SK-N-SH (cell line): ENCODE measurements at regions not wholly inside any gene's neighbourhood (a gene's known extent, or its start where the extent isn't known, plus 50 kb on each side); places are given as distances from the start of the nearest gene placed in this dataset.

Source experiments
- CTCF ChIA-PET: fragments of 300-600, 350-600 bp; formaldehyde crosslinking; extraction: SDS; loops from one replicate; lab custom pipeline; 2021; lab: Yijun Ruan, JAX
- POLR2A ChIA-PET: fragments of 350-600 bp; sonication (Branson Sonifier 250); formaldehyde crosslinking; extraction: SDS; loops from one replicate; lab custom pipeline; 2020; ENCODE audit warnings: antibody characterized with exemption, inconsistent platforms; lab: Yijun Ruan, JAX
- DNase-seq: peaks from one replicate; pipeline ENCODE4 v3.0.0; 2012
- H2AFZ ChIP-seq: fragments of 200-600 bp; sonication (generic); 2 replicates; pipeline ENCODE4 v1.8.1; 2016; ENCODE audit warnings: antibody characterized with exemption, mild to moderate bottlenecking, low read depth
- H3F3A ChIP-seq: fragments of 200-600 bp; sonication (generic); replicated peaks from 2 replicates; pipeline ENCODE3; 2016; ENCODE audit warnings: antibody characterized with exemption, mild to moderate bottlenecking; ENCODE audit not compliant: insufficient read depth
- H3K27ac ChIP-seq, 2 experiments: fragments of 200-500 bp in 1 of 2; fragments of 200-600 bp in 1 of 2; sonication (Bioruptor generic) in 1 of 2; sonication (generic), shearing (Covaris generic) in 1 of 2; 2 replicates each; pipeline versions ENCODE4 v1.5.1 to v1.6.1; 2014 to 2016; ENCODE audit warnings: low read depth in 2 of 2, inconsistent platforms in 1 of 2, low read length in 1 of 2, mild to moderate bottlenecking in 1 of 2, mixed read lengths in 1 of 2
- H3K27me3 ChIP-seq: fragments of 200-600 bp; sonication (generic), shearing (Covaris generic); 2 replicates; pipeline ENCODE4 v1.6.1; 2016; ENCODE audit warnings: mixed run types; ENCODE audit not compliant: insufficient read depth
- H3K36me3 ChIP-seq, 2 experiments: fragments of 200-500 bp in 1 of 2; fragments of 200-600 bp in 1 of 2; sonication (Bioruptor generic) in 1 of 2; sonication (generic) in 1 of 2; replicated peaks in 1 of 2; 2 replicates each; pipeline versions ENCODE3 to v1.5.1; 2014 to 2016; ENCODE audit warnings: low read length in 1 of 2, mild to moderate bottlenecking in 1 of 2; ENCODE audit not compliant: insufficient read depth in 2 of 2, control insufficient read depth in 1 of 2
- H3K4me1 ChIP-seq, 2 experiments: fragments of 200-500 bp in 1 of 2; fragments of 200-600 bp in 1 of 2; sonication (Bioruptor generic) in 1 of 2; sonication (generic), shearing (Covaris generic) in 1 of 2; 2 replicates each; pipeline versions ENCODE4 v1.5.1 to v1.6.1; 2014 to 2016; ENCODE audit warnings: low read depth in 1 of 2, low read length in 1 of 2, mixed run types in 1 of 2; ENCODE audit not compliant: insufficient read depth in 2 of 2, control insufficient read depth in 1 of 2
- H3K4me2 ChIP-seq: fragments of 200-600 bp; sonication (generic), shearing (Covaris generic); 2 replicates; pipeline ENCODE4 v1.6.1; 2017; ENCODE audit warnings: mixed run types
- H3K4me3 ChIP-seq, 2 experiments: fragments of 200-500 bp in 1 of 2; fragments of 200-600 bp in 1 of 2; sonication (Bioruptor generic) in 1 of 2; sonication (generic), shearing (Covaris generic) in 1 of 2; 2 replicates each; pipeline versions ENCODE4 v1.5.1 to v1.8.1; 2014 to 2016; ENCODE audit warnings: low read depth in 2 of 2, inconsistent platforms in 1 of 2, low read length in 1 of 2, mild to moderate bottlenecking in 1 of 2, mixed read lengths in 1 of 2, moderate library complexity in 1 of 2
- H3K79me2 ChIP-seq: fragments of 200-600 bp; sonication (generic); 2 replicates; pipeline ENCODE4 v1.8.1; 2017; ENCODE audit warnings: mild to moderate bottlenecking; ENCODE audit not compliant: insufficient read depth
- H3K9ac ChIP-seq: fragments of 200-600 bp; sonication (generic); 2 replicates; pipeline ENCODE4 v1.6.1; 2017; ENCODE audit warnings: mixed run types
- H3K9me2 ChIP-seq: fragments of 200-600 bp; sonication (generic); 2 replicates; pipeline ENCODE4 v1.6.1; 2017; ENCODE audit warnings: mixed run types
- H3K9me3 ChIP-seq: fragments of 200-600 bp; sonication (generic); 2 replicates; pipeline ENCODE4 v1.6.1; 2017; ENCODE audit warnings: mixed run types, mild to moderate bottlenecking, moderate library complexity
- H4K20me1 ChIP-seq: fragments of 200-600 bp; sonication (generic); 2 replicates; pipeline ENCODE4 v1.6.1; 2017; ENCODE audit warnings: mild to moderate bottlenecking, mixed run types; ENCODE audit not compliant: insufficient read depth
- CTCF ChIP-seq: fragments of 200-600 bp; sonication (generic); IDR thresholded peaks from 2 replicates; pipeline ENCODE4 v1.6.1; 2017; ENCODE audit warnings: antibody characterized with exemption, mild to moderate bottlenecking, moderate library complexity
- ELF1 ChIP-seq: IDR thresholded peaks from 2 replicates; pipeline ENCODE4 v1.4.0; 2012
- EZH2phosphoT487 ChIP-seq: fragments of 200-600 bp; sonication (generic); IDR thresholded peaks from 2 replicates; pipeline ENCODE4 v1.6.1; 2017; ENCODE audit warnings: low read depth, mixed run types, mild to moderate bottlenecking, antibody characterized with exemption, moderate library complexity, borderline replicate concordance
- FOSL2 ChIP-seq: IDR thresholded peaks from 2 replicates; pipeline ENCODE4 v1.4.0; 2012; ENCODE audit warnings: low read depth, mild to moderate bottlenecking, moderate library complexity, borderline replicate concordance
- POLR2AphosphoS5 ChIP-seq: IDR thresholded peaks from 2 replicates; pipeline ENCODE4 v1.6.1; 2012; ENCODE audit warnings: low read depth, low read length
- RAD21 ChIP-seq: IDR thresholded peaks from 2 replicates; pipeline ENCODE4 v1.6.1; 2012; ENCODE audit warnings: mild to moderate bottlenecking, low read length
- RCOR1 ChIP-seq: fragments of 150-350 bp; IDR thresholded peaks from 2 replicates; pipeline ENCODE4 v1.6.1; 2017; ENCODE audit warnings: antibody characterized with exemption, low read length
- RFX5 ChIP-seq: IDR thresholded peaks from 2 replicates; pipeline ENCODE4 v1.6.1; 2012; ENCODE audit warnings: mild to moderate bottlenecking, improper control_type of control experiment, low read length
- RXRA ChIP-seq: IDR thresholded peaks from 2 replicates; pipeline ENCODE4 v1.4.0; 2012; ENCODE audit warnings: low read depth, mild to moderate bottlenecking, borderline replicate concordance
- SMC3 ChIP-seq: IDR thresholded peaks from 2 replicates; pipeline ENCODE4 v1.6.1; 2012; ENCODE audit warnings: low read depth, low read length, improper control_type of control experiment
- TAF1 ChIP-seq: IDR thresholded peaks from 2 replicates; pipeline ENCODE4 v1.6.1; 2012; ENCODE audit warnings: low read depth, mild to moderate bottlenecking, low read length, moderate library complexity, borderline replicate concordance
- WGBS: methylation state at CpG from one replicate; pipeline ENCODE4 v1.1.6; 2017; ENCODE audit warnings: low lambda C conversion rate; 5-methylcytosine and 5-hydroxymethylcytosine counted together
- TF ChIP-seq, protein P1 (sequence below): fragments of 150-350 bp; IDR thresholded peaks from 2 replicates; pipeline ENCODE4 v1.6.1; 2017; ENCODE audit warnings: antibody characterized with exemption, low read length, low read depth, borderline replicate concordance

DNA sequence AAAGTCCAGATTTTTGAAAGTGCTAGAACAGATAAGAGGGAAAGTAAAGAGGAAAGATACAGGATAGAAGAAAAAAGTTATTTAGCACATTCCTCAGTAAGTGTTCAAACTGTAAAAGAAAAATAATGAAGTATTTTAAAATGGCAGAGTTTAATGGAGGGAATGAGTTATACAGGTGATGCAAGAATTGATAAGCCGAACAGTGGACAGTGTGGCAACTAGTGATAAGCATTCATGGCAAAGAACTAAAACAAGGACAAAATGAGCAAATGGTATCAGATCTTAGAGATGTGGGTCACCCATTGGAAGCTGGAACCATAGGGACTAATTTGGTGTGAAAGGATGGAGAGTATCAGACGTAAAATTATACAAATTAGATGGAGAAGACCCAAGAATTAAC is 622.9 kb upstream of the SGO1 start:
- no peak overlapping the region for H3K4me2 ChIP-seq
- no peak overlapping the region for H3K9ac ChIP-seq
- H4K20me1 ChIP-seq, result no peaks in the 10 kb centered on the region
- CTCF ChIA-PET, result no interaction called here
- no peaks in the 10 kb centered on the region for H3K4me1 ChIP-seq
- no peak for DNase-seq
- H3K4me3 ChIP-seq, result no peak overlapping the region
- H2AFZ ChIP-seq, result no peak overlapping the region
- WGBS, result 38% methylated on average over 2 of the region's 2 CpGs
- no peaks in the 10 kb centered on the region for H3K79me2 ChIP-seq
- no peak for TF ChIP-seq RFX5
- no peak for TF ChIP-seq POLR2AphosphoS5
- no peak for TF ChIP-seq CTCF
- no peak for TF ChIP-seq EZH2phosphoT487
- TF ChIP-seq SMC3, result no peak
- TF ChIP-seq FOSL2, result no peak
- no peak for TF ChIP-seq RXRA
- no peak for TF ChIP-seq ELF1
- TF ChIP-seq, protein P1, sequence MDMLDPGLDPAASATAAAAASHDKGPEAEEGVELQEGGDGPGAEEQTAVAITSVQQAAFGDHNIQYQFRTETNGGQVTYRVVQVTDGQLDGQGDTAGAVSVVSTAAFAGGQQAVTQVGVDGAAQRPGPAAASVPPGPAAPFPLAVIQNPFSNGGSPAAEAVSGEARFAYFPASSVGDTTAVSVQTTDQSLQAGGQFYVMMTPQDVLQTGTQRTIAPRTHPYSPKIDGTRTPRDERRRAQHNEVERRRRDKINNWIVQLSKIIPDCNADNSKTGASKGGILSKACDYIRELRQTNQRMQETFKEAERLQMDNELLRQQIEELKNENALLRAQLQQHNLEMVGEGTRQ, result no peak
- TF ChIP-seq RCOR1, result no peak
- TF ChIP-seq, all 33 proteins: peak for 0
- no peaks in the 10 kb centered on the region for H3K36me3 ChIP-seq
- H3F3A ChIP-seq, result no peaks in the 10 kb centered on the region
- H3K27me3 ChIP-seq, result no peaks in the 10 kb centered on the region
- H3K9me3 ChIP-seq, result no peaks in the 10 kb centered on the region; the same call in 1 of the 2 replicates
- POLR2A ChIA-PET, result no interaction called here
- no peaks in the 10 kb centered on the region for H3K9me2 ChIP-seq
- no peak overlapping the region for H3K27ac ChIP-seq

DNA sequence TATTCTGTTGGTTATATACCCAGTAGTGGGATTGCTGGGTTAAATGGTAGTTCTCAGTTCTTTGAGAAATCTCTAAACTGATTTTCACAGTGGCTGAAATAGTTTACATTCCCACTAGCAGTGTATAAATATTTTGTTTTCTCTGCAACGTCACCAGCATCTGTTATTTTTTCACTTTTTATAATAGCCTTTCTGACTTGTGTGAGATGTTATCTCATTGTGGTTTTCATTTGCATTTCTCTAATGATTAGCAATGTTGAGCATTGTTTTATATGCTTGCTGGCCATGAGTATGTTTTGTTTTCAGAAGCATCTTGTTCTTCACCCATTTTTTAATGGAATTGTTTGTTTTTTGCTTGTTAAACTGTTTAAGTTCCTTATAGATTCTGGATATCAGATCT is 612.7 kb upstream of the SGO1 start:
- Histone ChIP-seq H3K4me2 (no peak overlapping the region), H4K20me1 (no peaks in the 10 kb centered on the region), H3K9me3 (no peaks in the 10 kb centered on the region), H2AFZ (no peak overlapping the region), H3F3A (no peaks in the 10 kb centered on the region), H3K79me2 (no peaks in the 10 kb centered on the region), H3K4me3 (no peak overlapping the region), H3K9ac (no peak overlapping the region), H3K4me1 (no peaks in the 10 kb centered on the region; a peak in 1 of 4 replicates), H3K27ac (no peak overlapping the region), H3K9me2 (no peaks in the 10 kb centered on the region), H3K27me3 (no peaks in the 10 kb centered on the region), H3K36me3 (no peaks in the 10 kb centered on the region)
- TF ChIP-seq RFX5 (no peak), RAD21 (no peak), ELF1 (no peak), TAF1 (no peak), POLR2AphosphoS5 (no peak)
- ChIA-PET POLR2A (no interaction called here), CTCF (no interaction called here)
- no peak for DNase-seq
- WGBS, result 50% methylated on average over 1 of the region's 1 CpG
